Endothelial cell of umbilical vein (primary cell): ENCODE measurements at regions not wholly inside any gene's neighbourhood (a gene's known extent, or its start where the extent isn't known, plus 50 kb on each side); places are given as distances from the start of the nearest gene placed in this dataset.

Experiments
- BruUV-seq: library from RNA; stranded (reverse); fragments of 400-500 nt; replicated peaks from 2 replicates; lab custom pipeline; 2021; lab: Mats Ljungman, UMichigan
- CTCF ChIA-PET: fragments of 300-600, 350-600 bp; sonication (Branson Sonifier 250); formaldehyde crosslinking; loops from one replicate; lab custom pipeline; 2021; ENCODE audit warnings: antibody characterized with exemption, inconsistent platforms; lab: Charles Lee
- POLR2A ChIA-PET: fragments of 300-600, 350-600 bp; sonication (Branson Sonifier 250); formaldehyde crosslinking; loops from one replicate; lab custom pipeline; 2021; ENCODE audit warnings: antibody characterized with exemption, inconsistent platforms; lab: Charles Lee
- DNase-seq: peaks from one replicate; pipeline ENCODE4 v3.0.0-alpha.2; 2011; ENCODE audit warnings: low read depth, low spot score
- FAIRE-seq: peaks from 2 replicates; lab custom pipeline; 2011; peaks lifted over from hg19 to GRCh38; lab: Jason Lieb, UNC
- H2AFZ ChIP-seq: 2 replicates; pipeline ENCODE4 v1.6.0; 2012; ENCODE audit warnings: low read depth, low read length, control low read depth, inconsistent platforms
- H3K27ac ChIP-seq: 2 replicates; pipeline ENCODE4 v1.5.1; 2011; ENCODE audit warnings: low read depth, mild to moderate bottlenecking, control low read depth, low read length, moderate library complexity; ENCODE audit not compliant: insufficient read depth
- H3K27me3 ChIP-seq, 2 experiments: 2 replicates each; pipeline versions ENCODE4 v1.6.0 to v1.6.1; 2011; ENCODE audit warnings: low read length in 2 of 2, mixed read lengths in 1 of 2; ENCODE audit not compliant: control insufficient read depth in 2 of 2, insufficient read depth in 2 of 2
- H3K36me3 ChIP-seq, 2 experiments: 2 replicates in 1 of 2; 3 replicates in 1 of 2; pipeline ENCODE4 v1.5.1; 2011; ENCODE audit warnings: low read length in 2 of 2, mild to moderate bottlenecking in 1 of 2, moderate library complexity in 1 of 2; ENCODE audit not compliant: control insufficient read depth in 2 of 2, insufficient read depth in 2 of 2; ENCODE audit errors: extremely low read depth in 1 of 2
- H3K4me1 ChIP-seq: 3 replicates; pipeline ENCODE4 v1.5.1; 2011; ENCODE audit warnings: mild to moderate bottlenecking, low read length; ENCODE audit not compliant: control insufficient read depth, insufficient read depth; ENCODE audit errors: extremely low read depth
- H3K4me2 ChIP-seq: 2 replicates; pipeline ENCODE4 v1.6.1; 2011; ENCODE audit warnings: low read length, control low read depth, mixed read lengths; ENCODE audit not compliant: insufficient read depth
- H3K4me3 ChIP-seq, 3 experiments: fragments of 200-600 bp in 1 of 3; sonication (generic), shearing (Covaris generic) in 1 of 3; replicated peaks in 1 of 3; 2 replicates each; pipeline ENCODE4 v1.5.1; 2011 to 2016; ENCODE audit warnings: control low read depth in 3 of 3, low read length in 3 of 3, mild to moderate bottlenecking in 2 of 3, inconsistent platforms in 1 of 3, low read depth in 1 of 3, moderate library complexity in 1 of 3; ENCODE audit not compliant: insufficient read depth in 1 of 3
- H3K79me2 ChIP-seq: 2 replicates; pipeline ENCODE4 v1.6.0; 2012; ENCODE audit warnings: low read length, inconsistent platforms; ENCODE audit not compliant: control insufficient read depth, insufficient read depth
- H3K9ac ChIP-seq: replicated peaks from 2 replicates; pipeline ENCODE3; 2011; ENCODE audit warnings: low read length, control low read depth; ENCODE audit not compliant: insufficient read depth; ENCODE audit errors: extremely low read depth
- H3K9me1 ChIP-seq: replicated peaks from 3 replicates; pipeline ENCODE4 v1.6.0; 2011; ENCODE audit warnings: mild to moderate bottlenecking, low read length; ENCODE audit not compliant: control insufficient read depth, insufficient read depth; ENCODE audit errors: extremely low read depth
- H3K9me3 ChIP-seq: replicated peaks from 2 replicates; pipeline ENCODE4 v1.5.1; 2012; ENCODE audit warnings: low read length, inconsistent platforms; ENCODE audit not compliant: control insufficient read depth, insufficient read depth
- H4K20me1 ChIP-seq: replicated peaks from 2 replicates; pipeline ENCODE3; 2011; ENCODE audit warnings: mild to moderate bottlenecking, low read length; ENCODE audit not compliant: control insufficient read depth, insufficient read depth; ENCODE audit errors: extremely low read depth
- CTCF ChIP-seq, 2 donors: IDR thresholded peaks; 1 replicate in 1 of 2; 2 replicates in 1 of 2; pipeline ENCODE4 v1.5.1; 2011; ENCODE audit warnings: low read length in 2 of 2, mild to moderate bottlenecking in 2 of 2, moderate library complexity in 2 of 2, control low read depth in 1 of 2, inconsistent platforms in 1 of 2, low read depth in 1 of 2; ENCODE audit not compliant: insufficient read depth in 1 of 2; ENCODE audit errors: extremely low read depth in 1 of 2
- EZH2 ChIP-seq: IDR thresholded peaks from 2 replicates; pipeline ENCODE4 v1.6.1; 2012; ENCODE audit warnings: borderline replicate concordance, low read depth, mild to moderate bottlenecking, moderate library complexity, low read length, inconsistent platforms; ENCODE audit not compliant: severe bottlenecking
- FOS ChIP-seq: IDR thresholded peaks from 2 replicates; pipeline ENCODE4 v1.6.1; 2011; ENCODE audit warnings: mild to moderate bottlenecking, low read length, moderate library complexity, borderline replicate concordance; ENCODE audit not compliant: insufficient read depth
- GATA2 ChIP-seq: IDR thresholded peaks from 2 replicates; pipeline ENCODE4 v1.7.0; 2011; ENCODE audit warnings: low read depth, mild to moderate bottlenecking, moderate library complexity, mixed read lengths, low read length; ENCODE audit not compliant: insufficient read length, insufficient read depth
- JUN ChIP-seq: IDR thresholded peaks from 2 replicates; pipeline ENCODE4 v1.6.1; 2011; ENCODE audit warnings: borderline replicate concordance, low read depth; ENCODE audit not compliant: insufficient read length, insufficient read depth
- MAX ChIP-seq: IDR thresholded peaks from 2 replicates; pipeline ENCODE4 v1.6.1; 2011; ENCODE audit not compliant: insufficient read depth, insufficient read length
- MYC ChIP-seq: IDR thresholded peaks from one replicate; pipeline ENCODE4 v1.6.1; 2011; ENCODE audit warnings: mild to moderate bottlenecking, low read depth, low read length
- POLR2A ChIP-seq: IDR thresholded peaks from 2 replicates; pipeline ENCODE4 v1.6.1; 2012; ENCODE audit warnings: low read depth, mild to moderate bottlenecking, control low read depth, low read length
- POLR2AphosphoS5 ChIP-seq: IDR thresholded peaks from 2 replicates; pipeline ENCODE4 v1.6.1; 2012; ENCODE audit warnings: low read depth, mild to moderate bottlenecking, control low read depth, low read length, moderate library complexity; ENCODE audit not compliant: insufficient read depth
- dilution Hi-C: fragments of 300-500 bp; cut with MboI; formaldehyde crosslinking; loops from one replicate; pipeline ENCODE4 v1.15.0; 2019; ENCODE audit warnings: low sequenced_read_pairs; ENCODE audit not compliant: extremely low pct_ligation_motif_present
- intact Hi-C: fragments of 100-400 bp; cut with micrococcal nuclease; formaldehyde crosslinking; loops from one replicate; pipeline ENCODE4 v1.10.0; 2022

- no peak overlapping the region for H3K27ac ChIP-seq
- BruUV-seq, result no TSS peak
- H3K4me2 ChIP-seq, result no peak overlapping the region
- FAIRE-seq (no peak), DNase-seq (no peak)
- CTCF ChIA-PET, result interaction anchor here (1.0 to 1.4 kb wide), 2 partner anchors 31 to 603 kb away, joined by 3 read pairs; no protein-coding TSS in a partner anchor
- H3K4me3 ChIP-seq, result no peak overlapping the region
- no peaks in the 10 kb centered on the region for H3K27me3 ChIP-seq
- H3K9ac ChIP-seq, result no peak overlapping the region
- H2AFZ ChIP-seq, result no peak overlapping the region
- no peaks in the 10 kb centered on the region for H3K4me1 ChIP-seq
- H3K36me3 ChIP-seq, result no peaks in the 10 kb centered on the region
- intact Hi-C loops, result no loop called here
- POLR2A ChIA-PET, result no interaction called here
- H4K20me1 ChIP-seq, result no peaks in the 10 kb centered on the region
- no peaks in the 10 kb centered on the region for H3K9me1 ChIP-seq
- no peaks in the 10 kb centered on the region for H3K9me3 ChIP-seq
- no peaks in the 10 kb centered on the region for H3K79me2 ChIP-seq
- dilution Hi-C loops, result no loop called here
- TF ChIP-seq FOS (no peak), MYC (no peak), POLR2AphosphoS5 (no peak), MAX (no peak), JUN (no peak), EZH2 (no peak), CTCF (IDR thresholded peaks at IDR 0.05; ENCODE audit: extremely low read depth in 1 of 2, insufficient read depth in 1 of 2, low read depth in 1 of 2, low read length in 2 of 2) (no peak), GATA2 (no peak), POLR2A (no peak)
Observed at GRCh38 chr11:119505861-119506260, 82.9 kb upstream of the THY1 start.
